ENCODE measurements at regions not wholly inside any gene's neighbourhood (a gene's known extent, or its start where the extent isn't known, plus 50 kb on each side); places are given as distances from the start of the nearest gene placed in this dataset.

GRCh38 chr2:55114082-55114481, 63.8 kb upstream of the RTN4 start:
- H3K4me2 ChIP-seq (ENCODE audit: extremely low read depth, insufficient read depth, low read length): no peak overlapping the region
- H3K27ac ChIP-seq (ENCODE audit: insufficient read depth, low read length): no peak overlapping the region
- no peak for TF ChIP-seq CTCF (conservative IDR thresholded peaks at IDR 0.05 in 1 of 2, IDR thresholded peaks at IDR 0.05 in 1 of 2; ENCODE audit: low read depth in 1 of 2, low read length in 2 of 2)
- no peak for TF ChIP-seq EZH2 (IDR thresholded peaks at IDR 0.05; ENCODE audit: low read length, missing control alignments)
- peaks cover 35% of the 10 kb centered on the region for H3K4me1 ChIP-seq (ENCODE audit: control insufficient read depth, extremely low read depth, insufficient read depth, low read length)
- H2AFZ ChIP-seq (ENCODE audit: low read length): no peak overlapping the region
- peaks cover 2% of the 10 kb centered on the region for H3K79me2 ChIP-seq (ENCODE audit: control insufficient read depth, insufficient read depth, low read length)
- H3K4me3 ChIP-seq (replicated peaks in 1 of 4; ENCODE audit: control extremely low read depth in 1 of 4, insufficient read depth in 1 of 4, low read depth in 3 of 4, low read length in 4 of 4): no peak overlapping the region
- no peak overlapping the region for H3K9ac ChIP-seq (ENCODE audit: insufficient read depth, low read length)
- H3K27me3 ChIP-seq (ENCODE audit: control insufficient read depth, insufficient read depth, low read length): no peaks in the 10 kb centered on the region
- no peaks in the 10 kb centered on the region for H3K9me3 ChIP-seq (ENCODE audit: control insufficient read depth, insufficient read depth, low read depth, low read length)
- no peaks in the 10 kb centered on the region for H3K36me3 ChIP-seq (ENCODE audit: control insufficient read depth, insufficient read depth, low read length)
- no peak for DNase-seq (ENCODE audit: low read depth in 2 of 2)
- H4K20me1 ChIP-seq (ENCODE audit: control insufficient read depth, extremely low read depth, insufficient read depth, low read length): no peaks in the 10 kb centered on the region

- Histone ChIP-seq H2AFZ (ENCODE audit: low read length) (peak overlapping the region; percentile 24), H3K27ac (ENCODE audit: insufficient read depth, low read length) (peak overlapping the region; percentile 95), H3K9ac (ENCODE audit: insufficient read depth, low read length) (no peak overlapping the region), H3K4me3 (replicated peaks in 1 of 4; ENCODE audit: control extremely low read depth in 1 of 4, insufficient read depth in 1 of 4, low read depth in 3 of 4, low read length in 4 of 4) (peak overlapping the region in 2 of 4 experiments; percentile 4 to 38), H4K20me1 (ENCODE audit: control insufficient read depth, extremely low read depth, insufficient read depth, low read length) (no peaks in the 10 kb centered on the region), H3K4me1 (ENCODE audit: control insufficient read depth, extremely low read depth, insufficient read depth, low read length) (peaks cover 42% of the 10 kb centered on the region), H3K27me3 (ENCODE audit: control insufficient read depth, insufficient read depth, low read length) (no peaks in the 10 kb centered on the region), H3K9me3 (ENCODE audit: control insufficient read depth, insufficient read depth, low read depth, low read length) (no peaks in the 10 kb centered on the region), H3K4me2 (ENCODE audit: extremely low read depth, insufficient read depth, low read length) (peak overlapping the region; percentile 75), H3K36me3 (ENCODE audit: control insufficient read depth, insufficient read depth, low read length) (no peaks in the 10 kb centered on the region), H3K79me2 (ENCODE audit: control insufficient read depth, insufficient read depth, low read length) (peaks cover 2% of the 10 kb centered on the region)
- TF ChIP-seq CTCF (conservative IDR thresholded peaks at IDR 0.05 in 1 of 2, IDR thresholded peaks at IDR 0.05 in 1 of 2; ENCODE audit: low read depth in 1 of 2, low read length in 2 of 2) (no peak), EZH2 (IDR thresholded peaks at IDR 0.05; ENCODE audit: low read length, missing control alignments) (no peak)
- DNase-seq (ENCODE audit: low read depth in 2 of 2): peak; percentile 79 to 82
Observed at GRCh38 chr2:55112229-55113031, 62.2 kb upstream of the RTN4 start.

DNA sequence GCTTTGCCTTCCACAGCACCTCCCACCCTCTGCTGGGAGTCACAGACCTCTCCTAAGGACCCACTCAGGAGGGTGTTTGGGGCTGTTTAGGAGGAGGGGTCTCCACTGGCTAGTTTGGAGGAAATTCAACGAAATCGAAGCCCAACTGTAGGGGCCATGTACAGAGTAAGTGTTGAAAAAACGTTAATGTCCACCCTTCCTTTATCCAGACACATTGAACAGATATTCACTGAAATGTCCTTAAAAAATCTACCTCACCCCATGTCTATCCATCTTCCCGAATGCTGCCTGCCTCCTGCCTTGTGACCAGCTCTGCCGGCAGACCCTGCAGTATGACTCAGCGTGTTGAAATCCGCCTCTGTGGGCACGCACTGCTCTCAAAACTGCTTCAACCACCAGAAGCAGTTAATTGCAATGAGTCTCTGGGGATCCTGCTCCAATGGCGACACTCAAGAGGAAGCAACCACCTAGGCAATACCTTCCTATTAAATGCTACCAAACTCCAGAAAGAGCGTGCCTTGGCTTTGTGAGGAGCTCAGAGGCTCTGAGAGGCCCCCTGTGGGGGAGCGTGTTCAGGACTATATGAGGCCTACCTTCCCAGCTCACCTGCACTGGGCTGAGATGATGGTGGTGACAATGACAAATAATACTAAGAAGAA, 61.4 kb upstream of the RTN4 start:
- DNase-seq (ENCODE audit: low read depth in 2 of 2): peak; percentile 94 to 98

More for the DNA sequence above, 61.4 kb upstream of the RTN4 start:
- peak overlapping the region in 2 of 4 experiments; percentile 11 to 38 for H3K4me3 ChIP-seq (replicated peaks in 1 of 4; ENCODE audit: control extremely low read depth in 1 of 4, insufficient read depth in 1 of 4, low read depth in 3 of 4, low read length in 4 of 4)
- H3K4me2 ChIP-seq (ENCODE audit: extremely low read depth, insufficient read depth, low read length): peak overlapping the region; percentile 75
- H4K20me1 ChIP-seq (ENCODE audit: control insufficient read depth, extremely low read depth, insufficient read depth, low read length): no peaks in the 10 kb centered on the region
- no peak for TF ChIP-seq CTCF (conservative IDR thresholded peaks at IDR 0.05 in 1 of 2, IDR thresholded peaks at IDR 0.05 in 1 of 2; ENCODE audit: low read depth in 1 of 2, low read length in 2 of 2)
- no peak for TF ChIP-seq EZH2 (IDR thresholded peaks at IDR 0.05; ENCODE audit: low read length, missing control alignments)
- H3K79me2 ChIP-seq (ENCODE audit: control insufficient read depth, insufficient read depth, low read length): peaks cover 2% of the 10 kb centered on the region
- H3K36me3 ChIP-seq (ENCODE audit: control insufficient read depth, insufficient read depth, low read length): no peaks in the 10 kb centered on the region
- H3K27me3 ChIP-seq (ENCODE audit: control insufficient read depth, insufficient read depth, low read length): no peaks in the 10 kb centered on the region
- H3K9me3 ChIP-seq (ENCODE audit: control insufficient read depth, insufficient read depth, low read depth, low read length): no peaks in the 10 kb centered on the region
- H3K4me1 ChIP-seq (ENCODE audit: control insufficient read depth, extremely low read depth, insufficient read depth, low read length): peaks cover 45% of the 10 kb centered on the region
- peak overlapping the region; percentile 41 for H3K9ac ChIP-seq (ENCODE audit: insufficient read depth, low read length)
- H3K27ac ChIP-seq (ENCODE audit: insufficient read depth, low read length): peak overlapping the region; percentile 95
- no peak overlapping the region for H2AFZ ChIP-seq (ENCODE audit: low read length)
